ENCODE measurements at regions not wholly inside any gene's neighbourhood (a gene's known extent, or its start where the extent isn't known, plus 50 kb on each side); places are given as distances from the start of the nearest gene placed in this dataset.

DNA sequence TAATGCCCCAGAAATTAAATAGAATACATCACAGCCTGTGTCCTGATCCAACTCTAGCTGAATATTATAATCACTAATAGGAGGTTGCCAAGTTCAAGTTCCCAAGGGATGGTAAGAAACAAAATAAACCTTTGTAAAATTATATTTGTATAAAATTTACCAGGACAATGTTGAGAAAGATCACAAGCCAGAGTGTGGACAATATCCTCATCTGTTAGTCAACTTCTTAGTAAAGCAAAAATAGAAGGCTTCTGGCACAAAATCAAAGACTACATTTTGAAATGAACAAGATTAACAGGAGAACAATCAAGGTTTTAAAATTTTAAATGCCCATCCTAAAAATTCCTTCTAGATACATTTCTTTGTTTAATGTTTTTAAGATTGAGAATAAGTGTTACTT lies 290.4 kb upstream of the HSF2 start:
- Histone ChIP-seq H3K27ac (no peak overlapping the region), H3K36me3 (no peaks in the 10 kb centered on the region), H3K4me3 (no peak overlapping the region), H3K27me3 (no peaks in the 10 kb centered on the region), H3K9me3 (no peaks in the 10 kb centered on the region), H3K4me1 (peaks cover 0 to 32% (median 3%) of the 10 kb centered on the region in 12 donors)
- DNase-seq (no peak), ATAC-seq (no peak)
- intact Hi-C loops (cut with DNase I): no loop called here
- TF ChIP-seq, protein P1, sequence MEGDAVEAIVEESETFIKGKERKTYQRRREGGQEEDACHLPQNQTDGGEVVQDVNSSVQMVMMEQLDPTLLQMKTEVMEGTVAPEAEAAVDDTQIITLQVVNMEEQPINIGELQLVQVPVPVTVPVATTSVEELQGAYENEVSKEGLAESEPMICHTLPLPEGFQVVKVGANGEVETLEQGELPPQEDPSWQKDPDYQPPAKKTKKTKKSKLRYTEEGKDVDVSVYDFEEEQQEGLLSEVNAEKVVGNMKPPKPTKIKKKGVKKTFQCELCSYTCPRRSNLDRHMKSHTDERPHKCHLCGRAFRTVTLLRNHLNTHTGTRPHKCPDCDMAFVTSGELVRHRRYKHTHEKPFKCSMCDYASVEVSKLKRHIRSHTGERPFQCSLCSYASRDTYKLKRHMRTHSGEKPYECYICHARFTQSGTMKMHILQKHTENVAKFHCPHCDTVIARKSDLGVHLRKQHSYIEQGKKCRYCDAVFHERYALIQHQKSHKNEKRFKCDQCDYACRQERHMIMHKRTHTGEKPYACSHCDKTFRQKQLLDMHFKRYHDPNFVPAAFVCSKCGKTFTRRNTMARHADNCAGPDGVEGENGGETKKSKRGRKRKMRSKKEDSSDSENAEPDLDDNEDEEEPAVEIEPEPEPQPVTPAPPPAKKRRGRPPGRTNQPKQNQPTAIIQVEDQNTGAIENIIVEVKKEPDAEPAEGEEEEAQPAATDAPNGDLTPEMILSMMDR (IDR thresholded peaks at IDR 0.05): no peak
- no peak for TF ChIP-seq POLR2A (IDR thresholded peaks at IDR 0.05)

DNA sequence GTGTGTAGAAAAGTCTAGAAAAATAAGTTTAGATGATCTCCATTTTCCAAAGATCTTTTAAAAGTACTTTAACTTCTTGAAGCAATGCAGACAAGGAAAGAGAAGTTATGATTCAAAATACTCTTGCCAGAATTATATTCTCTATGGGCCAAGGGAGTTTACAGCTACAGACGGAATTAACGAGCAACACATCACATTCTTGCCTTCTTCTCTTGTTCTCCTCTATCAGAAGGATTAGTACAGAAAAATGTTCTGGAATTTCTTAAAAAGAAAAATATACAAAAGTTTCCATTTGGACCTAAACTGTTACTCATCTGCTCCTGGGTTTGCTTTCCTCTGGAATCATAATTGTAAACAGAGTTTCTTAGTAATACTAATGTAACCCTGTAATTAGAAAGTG lies 284.7 kb upstream of the HSF2 start:
- DNase-seq (no peak), ATAC-seq (peak in 1 of 4 donors; percentile 40)
- H3K27ac ChIP-seq: peak overlapping the region in 3 of 12 donors; percentile 6 to 24 (median 7)
- H3K36me3 ChIP-seq: no peaks in the 10 kb centered on the region
- intact Hi-C loops (cut with DNase I): loop anchor here in 1 of 10 donors (5.0 kb wide), 1 partner anchor 52 kb away; no protein-coding TSS in a partner anchor
- H3K4me1 ChIP-seq: peaks cover 0 to 24% (median 1%) of the 10 kb centered on the region in 12 donors
- no peaks in the 10 kb centered on the region for H3K9me3 ChIP-seq
- H3K27me3 ChIP-seq: no peaks in the 10 kb centered on the region
- 68 to 76% (median 71%) methylated on average over 2 of the region's 2 CpGs for WGBS, 4 donors
- no peak overlapping the region for H3K4me3 ChIP-seq
- TF ChIP-seq, protein P1 (IDR thresholded peaks at IDR 0.05): no peak
- no peak for TF ChIP-seq POLR2A (IDR thresholded peaks at IDR 0.05)

DNA sequence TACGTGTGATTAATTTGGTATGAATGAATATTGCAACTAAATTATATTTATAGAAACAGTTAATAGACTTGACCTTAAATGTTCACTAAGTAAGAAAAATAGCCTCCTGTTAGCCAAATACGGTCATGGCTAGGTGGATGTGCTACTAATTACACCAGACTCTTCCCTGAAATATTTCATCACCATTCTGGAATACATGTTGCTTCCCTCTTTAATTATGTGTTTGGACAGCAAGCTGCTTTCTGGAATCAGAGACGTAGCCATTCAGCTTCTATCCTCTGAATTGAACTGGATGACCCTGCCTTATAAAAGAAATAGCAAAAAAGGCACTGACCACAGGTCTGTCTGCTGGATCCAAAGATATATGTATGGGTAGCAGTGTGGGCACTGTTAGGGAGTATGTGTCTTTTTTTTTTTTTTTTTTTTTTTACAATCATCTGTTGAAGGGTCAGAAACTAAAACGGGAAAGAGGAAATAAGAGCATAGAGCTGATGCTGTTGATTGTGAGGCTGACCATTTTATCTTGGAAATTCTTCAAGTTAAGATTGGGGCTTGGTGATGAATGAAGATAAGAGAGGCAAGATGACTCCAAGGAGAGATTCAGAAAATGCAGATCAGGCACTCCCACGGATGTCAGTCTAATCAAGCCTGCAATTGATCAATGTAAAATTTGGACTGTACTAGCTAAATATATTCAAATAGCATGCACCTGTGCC lies 283.2 kb upstream of the HSF2 start:
- H3K9me3 ChIP-seq: no peaks in the 10 kb centered on the region
- no peak for DNase-seq
- WGBS, 4 donors: 44 to 51% (median 48%) methylated on average over 5 of the region's 5 CpGs
- no peak overlapping the region for H3K4me3 ChIP-seq
- peaks cover 0 to 12% (median 0%) of the 10 kb centered on the region in 12 donors for H3K4me1 ChIP-seq
- TF ChIP-seq, protein P1 (IDR thresholded peaks at IDR 0.05): no peak
- no peak for TF ChIP-seq POLR2A (IDR thresholded peaks at IDR 0.05)
- no peaks in the 10 kb centered on the region for H3K27me3 ChIP-seq
- ATAC-seq: peak in 2 of 4 donors; percentile 52 to 58
- H3K36me3 ChIP-seq: no peaks in the 10 kb centered on the region
- intact Hi-C loops (cut with DNase I): no loop called here
- H3K27ac ChIP-seq: peak overlapping the region in 2 of 12 donors; percentile 1 to 48

DNA sequence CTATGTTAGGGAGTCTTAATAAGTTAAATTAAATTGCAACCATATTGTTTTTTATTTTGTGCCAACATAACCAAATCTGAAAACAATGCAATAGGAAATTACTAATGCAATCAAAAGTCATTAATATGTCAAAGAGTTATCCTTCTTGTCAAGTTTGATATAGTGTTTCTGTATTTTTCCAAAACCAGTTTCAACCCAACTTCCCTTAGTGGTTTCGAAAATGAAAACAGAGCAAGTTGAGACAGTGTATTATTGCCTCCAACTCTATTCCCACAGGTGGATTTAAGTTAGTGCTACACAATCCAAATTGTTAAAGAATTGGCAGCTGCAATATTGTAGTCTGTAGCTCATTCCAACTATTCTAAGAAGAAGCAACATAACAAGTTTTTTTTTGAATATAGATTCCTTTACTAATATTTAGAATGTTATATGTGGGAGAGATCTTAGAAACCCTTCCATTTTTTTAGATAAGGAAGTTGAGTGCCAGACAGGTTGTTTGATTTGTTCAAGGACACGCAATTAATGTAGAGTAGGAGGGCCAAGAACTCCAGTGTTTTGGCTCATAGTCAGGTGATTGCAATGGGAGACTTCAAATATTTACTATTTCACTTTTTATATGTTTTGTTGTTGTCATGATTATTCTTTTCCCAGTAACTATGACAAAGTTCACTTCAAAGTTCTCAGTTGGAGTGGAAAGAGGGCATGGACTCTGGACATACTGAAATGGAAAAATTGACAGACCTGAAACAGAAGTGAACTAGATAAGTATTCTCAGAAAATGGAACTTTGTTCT lies 282.4 kb upstream of the HSF2 start:
- Histone ChIP-seq H3K27me3 (no peaks in the 10 kb centered on the region), H3K4me1 (peaks cover 0 to 12% (median 0%) of the 10 kb centered on the region in 12 donors), H3K27ac (peak overlapping the region in 3 of 12 donors; percentile 1 to 55 (median 29)), H3K4me3 (no peak overlapping the region), H3K9me3 (no peaks in the 10 kb centered on the region), H3K36me3 (no peaks in the 10 kb centered on the region)
- WGBS, 4 donors: 55 to 66% (median 61%) methylated on average over 2 of the region's 2 CpGs
- TF ChIP-seq, protein P1 (IDR thresholded peaks at IDR 0.05): no peak
- TF ChIP-seq POLR2A (IDR thresholded peaks at IDR 0.05): no peak
- intact Hi-C loops (cut with DNase I): no loop called here
- ATAC-seq (peak in 2 of 4 donors; percentile 55 to 60), DNase-seq (no peak)

Data from heart left ventricle (tissue), 16 donors.